MCF 10A (cell line): ENCODE measurements at regions not wholly inside any gene's neighbourhood (a gene's known extent, or its start where the extent isn't known, plus 50 kb on each side); places are given as distances from the start of the nearest gene placed in this dataset.

Source experiments
- BruUV-seq: library from RNA; stranded (reverse); fragments of 400-500 nt; replicated peaks from 2 replicates; lab custom pipeline; 2021; lab: Mats Ljungman, UMichigan
- CTCF ChIA-PET: fragments of 300-600 bp; sonication (Branson Sonifier 250); formaldehyde crosslinking; extraction: SDS; loops from one replicate; lab custom pipeline; 2021; ENCODE audit warnings: antibody characterized with exemption, inconsistent platforms; lab: Yijun Ruan, JAX
- POLR2A ChIA-PET: fragments of 300-600, 350-650 bp; sonication (Branson Sonifier 250); formaldehyde crosslinking; extraction: SDS; loops from one replicate; lab custom pipeline; 2020; ENCODE audit warnings: antibody characterized with exemption, inconsistent platforms; lab: Yijun Ruan, JAX
- DNase-seq: peaks from one replicate; pipeline ENCODE4 v3.0.0-alpha.2; 2018; ENCODE audit not compliant: unreplicated experiment
- H3K27ac Mint-ChIP-seq: one replicate; pipeline ENCODE4 v1.8.0; 2022; ENCODE audit warnings: mild to moderate bottlenecking, low read depth, mixed read lengths; ENCODE audit not compliant: unreplicated experiment
- H3K27me3 Mint-ChIP-seq: one replicate; pipeline ENCODE4 v1.8.0; 2022; ENCODE audit warnings: mixed read lengths; ENCODE audit not compliant: insufficient read depth, unreplicated experiment
- H3K36me3 Mint-ChIP-seq: one replicate; pipeline ENCODE4 v1.8.0; 2022; ENCODE audit warnings: mild to moderate bottlenecking, moderate library complexity, mixed read lengths; ENCODE audit not compliant: insufficient read depth, unreplicated experiment
- H3K4me1 Mint-ChIP-seq: one replicate; pipeline ENCODE4 v1.8.0; 2022; ENCODE audit warnings: mixed read lengths; ENCODE audit not compliant: insufficient read depth, unreplicated experiment
- H3K4me3 Mint-ChIP-seq: one replicate; pipeline ENCODE4 v1.8.0; 2022; ENCODE audit warnings: mild to moderate bottlenecking, moderate library complexity, mixed read lengths; ENCODE audit not compliant: unreplicated experiment
- H3K9me3 Mint-ChIP-seq: one replicate; pipeline ENCODE4 v1.8.0; 2022; ENCODE audit warnings: mixed read lengths; ENCODE audit not compliant: unreplicated experiment
- CTCF ChIP-seq: fragments of 200-600 bp; IDR thresholded peaks from one replicate; pipeline ENCODE4 v1.8.0; 2022; ENCODE audit warnings: antibody characterized with exemption, mild to moderate bottlenecking; ENCODE audit not compliant: unreplicated experiment
- intact Hi-C: fragments of 100-400 bp; cut with micrococcal nuclease; formaldehyde crosslinking; loops from 2 replicates; pipeline ENCODE4 v1.14.1; 2022

- Mint-ChIP-seq H3K4me1 (no peaks in the 10 kb centered on the region), H3K4me3 (no peak overlapping the region), H3K36me3 (no peaks in the 10 kb centered on the region), H3K27me3 (no peaks in the 10 kb centered on the region), H3K27ac (no peak overlapping the region), H3K9me3 (peaks cover 16% of the 10 kb centered on the region)
- ChIA-PET CTCF (interaction anchor here (1.4 kb wide), 1 partner anchor 113 kb away, joined by 3 read pairs; no protein-coding TSS in a partner anchor), POLR2A (no interaction called here)
- intact Hi-C loops: no loop called here
- TF ChIP-seq CTCF: no peak
- DNase-seq: no peak
- no TSS peak for BruUV-seq
Measured at GRCh38 chr2:128580988-128581848, 262.6 kb upstream of the HS6ST1 start.

- H3K4me1 Mint-ChIP-seq: no peaks in the 10 kb centered on the region
- TF ChIP-seq CTCF: no peak
- intact Hi-C loops: no loop called here
- no TSS peak for BruUV-seq
- H3K27ac Mint-ChIP-seq: no peak overlapping the region
- no peaks in the 10 kb centered on the region for H3K27me3 Mint-ChIP-seq
- ChIA-PET CTCF (interaction anchor here (1.4 kb wide), 1 partner anchor 113 kb away, joined by 3 read pairs; no protein-coding TSS in a partner anchor), POLR2A (no interaction called here)
- no peak overlapping the region for H3K4me3 Mint-ChIP-seq
- no peak for DNase-seq
- H3K36me3 Mint-ChIP-seq: no peaks in the 10 kb centered on the region
- H3K9me3 Mint-ChIP-seq: peaks cover 16% of the 10 kb centered on the region
Measured at GRCh38 chr2:128581849-128582244, 263.2 kb upstream of the HS6ST1 start.

GRCh38 chr2:128584296-128584890 is 265.7 kb upstream of the HS6ST1 start:
- no TSS peak for BruUV-seq

More at GRCh38 chr2:128584296-128584890, 265.7 kb upstream of the HS6ST1 start:
- H3K4me3 Mint-ChIP-seq: no peak overlapping the region
- intact Hi-C loops: no loop called here
- H3K36me3 Mint-ChIP-seq: no peaks in the 10 kb centered on the region
- no peak for DNase-seq
- no peak overlapping the region for H3K27ac Mint-ChIP-seq
- no peaks in the 10 kb centered on the region for H3K4me1 Mint-ChIP-seq
- no peaks in the 10 kb centered on the region for H3K27me3 Mint-ChIP-seq
- no peak for TF ChIP-seq CTCF
- ChIA-PET CTCF (no interaction called here), POLR2A (no interaction called here)
- H3K9me3 Mint-ChIP-seq: peaks cover 16% of the 10 kb centered on the region
